K562 (cell line): ENCODE measurements at regions not wholly inside any gene's neighbourhood (a gene's known extent, or its start where the extent isn't known, plus 50 kb on each side); places are given as distances from the start of the nearest gene placed in this dataset.

Experiments used
- ATAC-seq: fragments of 200-7000 bp; cut with Tn5 transposase; 3 replicates; pipeline ENCODE4 v1.9.1; 2020; ENCODE audit warnings: moderate library complexity
- BruUV-seq: library from RNA; stranded (reverse); fragments of 400-500 nt; replicated peaks from 2 replicates; lab custom pipeline; 2021; lab: Mats Ljungman, UMichigan
- CTCF ChIA-PET: fragments of 300-600 bp; formaldehyde crosslinking; extraction: SDS; loops from one replicate; lab custom pipeline; 2021; ENCODE audit warnings: low intra/inter-chr PET ratio; lab: Yijun Ruan, JAX
- POLR2A ChIA-PET: fragments of 300-600, 350-650 bp; sonication (Branson Sonifier 250); formaldehyde crosslinking; extraction: SDS; loops from one replicate; lab custom pipeline; 2021; ENCODE audit warnings: antibody characterized with exemption, inconsistent platforms; lab: Yijun Ruan, JAX
- DNase-seq, 4 experiments: peaks; one replicate each; pipeline versions ENCODE4 v3.0.0 to v3.0.0-alpha.2; 2011 to 2018; ENCODE audit warnings: low spot score in 3 of 4, mixed read lengths in 3 of 4; ENCODE audit errors: extremely low read depth in 1 of 4
- FAIRE-seq: peaks from 2 replicates; lab custom pipeline; 2011; peaks lifted over from hg19 to GRCh38; lab: Jason Lieb, UNC
- H2AFZ ChIP-seq: 2 replicates; pipeline ENCODE4 v1.6.0; 2011; ENCODE audit warnings: low read depth, low read length, control low read depth, inconsistent platforms
- H3K27ac ChIP-seq: fragments of 200-600 bp; 3 replicates; pipeline ENCODE4 v1.8.0; 2011; ENCODE audit warnings: low read depth, mild to moderate bottlenecking, control low read depth, inconsistent platforms, low read length, moderate library complexity, mixed read lengths; ENCODE audit errors: extremely low read depth
- H3K27me3 ChIP-seq, 2 experiments: fragments of 300-600 bp in 1 of 2; 2 replicates in 1 of 2; 3 replicates in 1 of 2; pipeline versions ENCODE4 v1.6.0 to v1.8.0; 2011; ENCODE audit warnings: inconsistent platforms in 2 of 2, low read length in 2 of 2, mild to moderate bottlenecking in 1 of 2, mixed read lengths in 1 of 2, moderate library complexity in 1 of 2; ENCODE audit not compliant: control insufficient read depth in 2 of 2, insufficient read depth in 2 of 2
- H3K36me3 ChIP-seq: fragments of 300-600 bp; 3 replicates; pipeline ENCODE4 v1.8.0; 2011; ENCODE audit warnings: mild to moderate bottlenecking, low read length, inconsistent platforms; ENCODE audit not compliant: control insufficient read depth, insufficient read depth
- H3K4me1 ChIP-seq, 2 experiments: fragments of 200-600 bp in 1 of 2; replicated peaks in 1 of 2; 2 replicates in 1 of 2; 3 replicates in 1 of 2; pipeline versions ENCODE4 v1.5.1 to v1.8.0; 2011; ENCODE audit warnings: inconsistent platforms in 2 of 2, low read length in 2 of 2, mild to moderate bottlenecking in 1 of 2, mixed read lengths in 1 of 2, moderate library complexity in 1 of 2; ENCODE audit not compliant: control insufficient read depth in 2 of 2, insufficient read depth in 2 of 2
- H3K4me2 ChIP-seq: 2 replicates; pipeline ENCODE4 v1.6.1; 2011; ENCODE audit warnings: low read length, control low read depth, inconsistent platforms, mixed read lengths; ENCODE audit not compliant: insufficient read depth
- H3K4me3 ChIP-seq: fragments of 200-600 bp; sonication (generic), shearing (Covaris generic); 2 replicates; pipeline ENCODE4 v1.5.1; 2016; ENCODE audit warnings: control low read depth, inconsistent platforms
- H3K79me2 ChIP-seq: fragments of 200-600 bp; 3 replicates; pipeline ENCODE4 v1.8.0; 2011; ENCODE audit warnings: low read length, inconsistent platforms; ENCODE audit not compliant: control insufficient read depth, insufficient read depth
- H3K9ac ChIP-seq, 2 experiments: 2 replicates each; pipeline versions ENCODE4 v1.6.0 to v1.6.1; 2011; ENCODE audit warnings: low read depth in 2 of 2, low read length in 2 of 2, control low read depth in 1 of 2, inconsistent platforms in 1 of 2, mild to moderate bottlenecking in 1 of 2, mixed read lengths in 1 of 2; ENCODE audit not compliant: insufficient read depth in 1 of 2
- H3K9me1 ChIP-seq: one replicate; pipeline ENCODE4 v1.6.0; 2011; ENCODE audit warnings: inconsistent platforms, mild to moderate bottlenecking, low read length, moderate library complexity; ENCODE audit not compliant: control insufficient read depth, insufficient read depth
- H3K9me3 ChIP-seq: replicated peaks from 2 replicates; pipeline ENCODE4 v1.5.1; 2011; ENCODE audit warnings: low read depth, low read length, inconsistent platforms; ENCODE audit not compliant: control insufficient read depth, insufficient read depth
- H4K20me1 ChIP-seq: replicated peaks from 2 replicates; pipeline ENCODE4 v1.6.1; 2011; ENCODE audit warnings: low read length, inconsistent platforms, mixed read lengths; ENCODE audit not compliant: control insufficient read depth, insufficient read depth
- C11orf30 ChIP-seq: fragments of 450-650 bp; IDR thresholded peaks from 2 replicates; pipeline ENCODE4 v1.6.1; 2016; ENCODE audit warnings: low read depth, mild to moderate bottlenecking
- HNRNPLL ChIP-seq: fragments of 200-400 bp; formaldehyde crosslinking; IDR thresholded peaks from 2 replicates; pipeline ENCODE4 v1.6.1; 2017; ENCODE audit warnings: low read length, low read depth, mild to moderate bottlenecking; ENCODE audit not compliant: poor library complexity, severe bottlenecking
- KLF6 ChIP-seq: fragments of 250-450 bp; sonication (Bioruptor Pico); IDR thresholded peaks from 2 replicates; pipeline ENCODE4 v1.4.0; 2020; ENCODE audit warnings: mild to moderate bottlenecking, moderate library complexity, borderline replicate concordance
- NFYB ChIP-seq: IDR thresholded peaks from 2 replicates; pipeline ENCODE4 v1.6.1; 2011; ENCODE audit warnings: mild to moderate bottlenecking, moderate library complexity; ENCODE audit not compliant: insufficient read length; ENCODE audit errors: extremely low read depth
- NR2C2 ChIP-seq, 2 experiments: fragments of 200-800 bp in 1 of 2; sonication (Bioruptor generic) in 1 of 2; sonication (generic) in 1 of 2; formaldehyde crosslinking in 1 of 2; IDR thresholded peaks; 2 replicates each; pipeline versions ENCODE4 v1.6.1 to v1.8.0; 2016 to 2022; ENCODE audit warnings: mild to moderate bottlenecking in 1 of 2, missing compliant biosample characterization in 1 of 2, missing genetic modification characterization in 1 of 2, missing genetic modification reagents in 1 of 2
- POLR2B ChIP-seq: fragments of 450-650 bp; IDR thresholded peaks from 2 replicates; pipeline ENCODE4 v1.6.1; 2018; ENCODE audit warnings: low read depth; ENCODE audit not compliant: partially characterized antibody
- POLR3A ChIP-seq: IDR thresholded peaks from 2 replicates; pipeline ENCODE4 v1.6.1; 2011; ENCODE audit warnings: borderline replicate concordance, mild to moderate bottlenecking, moderate library complexity; ENCODE audit not compliant: insufficient read length, insufficient read depth; ENCODE audit errors: extremely low read depth
- SMAD2 ChIP-seq: fragments of 150-350 bp; IDR thresholded peaks from 2 replicates; pipeline ENCODE4 v1.6.1; 2014; ENCODE audit warnings: low read depth, mild to moderate bottlenecking, low read length
- SRSF9 ChIP-seq: fragments of 200-400 bp; formaldehyde crosslinking; IDR thresholded peaks from 2 replicates; pipeline ENCODE4 v1.6.1; 2017; ENCODE audit warnings: low read depth, low read length, borderline replicate concordance
- ZSCAN32 ChIP-seq: fragments of 450-650 bp; formaldehyde crosslinking; IDR thresholded peaks from 2 replicates; pipeline ENCODE4 v1.4.0; 2020; ENCODE audit warnings: mild to moderate bottlenecking, moderate library complexity
- WGBS: fragments of 100-300 bp; shearing (Covaris generic); methylation state at CpG from one replicate; pipeline ENCODE4 v1.1.6; 2016; ENCODE audit warnings: low coverage, mixed read lengths; ENCODE audit not compliant: insufficient coverage; ENCODE audit errors: missing lambda C conversion rate; 5-methylcytosine and 5-hydroxymethylcytosine counted together
- in situ Hi-C: fragments of 300-500 bp; cut with MboI; formaldehyde crosslinking; loops from 4 replicates; pipeline ENCODE4 v1.15.0; 2018; ENCODE audit warnings: inconsistent platforms, mixed read lengths
- intact Hi-C: fragments of 100-400 bp; cut with micrococcal nuclease; formaldehyde crosslinking; loops from 2 replicates; pipeline ENCODE4 v1.14.2; 2022
- TF ChIP-seq, protein P1 (sequence below): IDR thresholded peaks from 3 replicates; pipeline ENCODE4 v1.6.1; 2011; ENCODE audit warnings: borderline replicate concordance, mild to moderate bottlenecking; ENCODE audit not compliant: insufficient read length, insufficient read depth

- TF ChIP-seq NFYB: no peak
- TF ChIP-seq HNRNPLL: no peak
- no peak for TF ChIP-seq POLR2B
- TF ChIP-seq KLF6 (CRISPR knock-in tag): no peak
- no peak for TF ChIP-seq ZSCAN32
- TF ChIP-seq SRSF9: no peak
- no peak for TF ChIP-seq C11orf30
Observed at GRCh38 chr4:96739101-96739500, 899.2 kb downstream of the PDHA2 start (continued).

DNA sequence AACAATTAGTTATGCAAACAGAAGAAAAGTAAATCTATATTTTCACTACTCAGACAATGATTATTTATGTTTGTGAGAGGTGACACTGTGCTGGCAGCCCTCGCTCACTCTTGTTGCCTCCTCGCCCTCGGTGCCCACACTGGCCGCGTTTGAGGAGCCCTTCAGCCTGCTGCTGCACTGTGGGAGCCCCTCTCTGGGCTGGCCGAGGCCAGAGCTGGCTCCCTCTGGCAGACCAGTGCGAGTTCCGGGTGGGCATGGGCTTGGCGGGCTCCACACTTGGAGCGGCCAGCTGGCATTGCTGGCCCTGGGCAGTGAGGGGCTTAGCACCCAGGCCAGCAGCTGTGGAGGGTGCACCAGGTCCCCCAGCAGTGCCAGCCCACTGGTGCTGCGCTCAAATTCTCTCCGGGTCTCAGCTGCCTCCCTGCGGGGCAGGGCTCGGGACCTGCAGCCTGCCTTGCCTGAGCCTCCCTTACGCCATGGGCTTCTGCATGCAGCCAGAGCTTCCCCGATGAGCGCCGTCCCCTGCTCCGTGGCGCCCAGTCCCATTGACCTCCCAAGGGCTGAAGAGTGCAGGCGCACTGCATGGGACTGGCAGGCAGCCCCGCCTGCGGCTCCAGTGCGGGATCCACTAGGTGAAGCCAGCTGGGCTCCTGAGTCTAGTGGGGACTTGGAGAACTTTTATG, 902.6 kb downstream of the PDHA2 start:
- no peaks in the 10 kb centered on the region for H3K9me3 ChIP-seq
- H3K4me1 ChIP-seq: no peaks in the 10 kb centered on the region
- TF ChIP-seq POLR3A (no peak), NR2C2 (CRISPR knock-in tag; IDR thresholded peaks at IDR 0.05) (no peak), NR2C2 (tag; IDR thresholded peaks at IDR 0.05) (no peak), SMAD2 (no peak)
- TF ChIP-seq, protein P1, sequence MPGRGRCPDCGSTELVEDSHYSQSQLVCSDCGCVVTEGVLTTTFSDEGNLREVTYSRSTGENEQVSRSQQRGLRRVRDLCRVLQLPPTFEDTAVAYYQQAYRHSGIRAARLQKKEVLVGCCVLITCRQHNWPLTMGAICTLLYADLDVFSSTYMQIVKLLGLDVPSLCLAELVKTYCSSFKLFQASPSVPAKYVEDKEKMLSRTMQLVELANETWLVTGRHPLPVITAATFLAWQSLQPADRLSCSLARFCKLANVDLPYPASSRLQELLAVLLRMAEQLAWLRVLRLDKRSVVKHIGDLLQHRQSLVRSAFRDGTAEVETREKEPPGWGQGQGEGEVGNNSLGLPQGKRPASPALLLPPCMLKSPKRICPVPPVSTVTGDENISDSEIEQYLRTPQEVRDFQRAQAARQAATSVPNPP: no peak
- H3K9me1 ChIP-seq: no peaks in the 10 kb centered on the region
- H3K4me3 ChIP-seq: no peak overlapping the region
- POLR2A ChIA-PET: no interaction called here
- in situ Hi-C loops: no loop called here
- under 1% methylated on average over 22 of the region's 24 CpGs for WGBS
- no peak overlapping the region for H2AFZ ChIP-seq
- H4K20me1 ChIP-seq: no peaks in the 10 kb centered on the region
- ATAC-seq (no peak), FAIRE-seq (no peak), DNase-seq (no peak)
- no peaks in the 10 kb centered on the region for H3K36me3 ChIP-seq
- BruUV-seq: no TSS peak
- no peak overlapping the region for H3K4me2 ChIP-seq
- no peak overlapping the region for H3K27ac ChIP-seq
- no peak overlapping the region for H3K9ac ChIP-seq
- H3K27me3 ChIP-seq: no peaks in the 10 kb centered on the region
- H3K79me2 ChIP-seq: no peaks in the 10 kb centered on the region
- intact Hi-C loops: no loop called here
- CTCF ChIA-PET: no interaction called here
